ENCODE measurements at regions not wholly inside any gene's neighbourhood (a gene's known extent, or its start where the extent isn't known, plus 50 kb on each side); places are given as distances from the start of the nearest gene placed in this dataset.

DNA sequence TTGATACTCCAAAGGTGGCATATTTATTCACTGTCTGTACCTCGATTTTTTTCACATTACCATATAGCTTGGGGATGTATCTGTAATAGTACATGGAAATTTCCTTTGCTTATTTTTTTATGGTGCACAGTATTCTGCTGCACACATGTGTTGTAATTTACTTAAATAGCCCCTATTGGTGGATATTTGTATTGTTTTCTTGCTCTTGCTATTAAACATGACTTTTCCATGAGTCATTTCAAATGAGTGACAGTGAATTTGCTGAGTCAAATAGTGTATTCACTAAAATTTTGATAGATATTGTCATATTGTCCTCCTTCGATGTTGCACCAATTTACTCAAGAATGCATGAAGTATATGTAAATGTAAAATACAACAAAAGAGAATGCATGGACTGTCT, 122.7 kb upstream of the STEAP4 start:
- Histone ChIP-seq H3K27ac (ENCODE audit: control insufficient read depth, insufficient read depth, low read length) (no peak overlapping the region), H3K36me3 (ENCODE audit: control insufficient read depth in 2 of 2, extremely low read depth in 1 of 2, insufficient read depth in 2 of 2, low read length in 2 of 2) (no peaks in the 10 kb centered on the region), H3K9me1 (ENCODE audit: control insufficient read depth, extremely low read depth, insufficient read depth, low read length) (no peaks in the 10 kb centered on the region), H2AFZ (ENCODE audit: control insufficient read depth, low read length) (no peak overlapping the region), H3K4me3 (ENCODE audit: control insufficient read depth in 2 of 3, extremely low read depth in 1 of 3, insufficient read depth in 2 of 3, low read depth in 1 of 3, low read length in 3 of 3) (no peak overlapping the region), H3K9me3 (ENCODE audit: control insufficient read depth, low read depth, low read length) (no peaks in the 10 kb centered on the region), H4K20me1 (ENCODE audit: control insufficient read depth, extremely low read depth, insufficient read depth, low read length) (no peaks in the 10 kb centered on the region), H3K27me3 (ENCODE audit: control insufficient read depth, extremely low read depth, insufficient read depth, low read length) (no peaks in the 10 kb centered on the region), H3K4me1 (ENCODE audit: control insufficient read depth, extremely low read depth, insufficient read depth, low read length) (no peaks in the 10 kb centered on the region), H3K79me2 (ENCODE audit: control insufficient read depth, insufficient read depth, low read length) (no peaks in the 10 kb centered on the region), H3K4me2 (ENCODE audit: control insufficient read depth, extremely low read depth, insufficient read depth, low read depth, low read length) (no peak overlapping the region), H3K9ac (ENCODE audit: control insufficient read depth, extremely low read depth, insufficient read depth, low read length) (no peak overlapping the region)
- TF ChIP-seq EZH2 (IDR thresholded peaks at IDR 0.05; ENCODE audit: low read length), result no peak
- TF ChIP-seq, protein P1, sequence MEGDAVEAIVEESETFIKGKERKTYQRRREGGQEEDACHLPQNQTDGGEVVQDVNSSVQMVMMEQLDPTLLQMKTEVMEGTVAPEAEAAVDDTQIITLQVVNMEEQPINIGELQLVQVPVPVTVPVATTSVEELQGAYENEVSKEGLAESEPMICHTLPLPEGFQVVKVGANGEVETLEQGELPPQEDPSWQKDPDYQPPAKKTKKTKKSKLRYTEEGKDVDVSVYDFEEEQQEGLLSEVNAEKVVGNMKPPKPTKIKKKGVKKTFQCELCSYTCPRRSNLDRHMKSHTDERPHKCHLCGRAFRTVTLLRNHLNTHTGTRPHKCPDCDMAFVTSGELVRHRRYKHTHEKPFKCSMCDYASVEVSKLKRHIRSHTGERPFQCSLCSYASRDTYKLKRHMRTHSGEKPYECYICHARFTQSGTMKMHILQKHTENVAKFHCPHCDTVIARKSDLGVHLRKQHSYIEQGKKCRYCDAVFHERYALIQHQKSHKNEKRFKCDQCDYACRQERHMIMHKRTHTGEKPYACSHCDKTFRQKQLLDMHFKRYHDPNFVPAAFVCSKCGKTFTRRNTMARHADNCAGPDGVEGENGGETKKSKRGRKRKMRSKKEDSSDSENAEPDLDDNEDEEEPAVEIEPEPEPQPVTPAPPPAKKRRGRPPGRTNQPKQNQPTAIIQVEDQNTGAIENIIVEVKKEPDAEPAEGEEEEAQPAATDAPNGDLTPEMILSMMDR (optimal IDR thresholded peaks at IDR 0.05 in 1 of 3, IDR thresholded peaks at IDR 0.05 in 1 of 3, conservative IDR thresholded peaks at IDR 0.05 in 1 of 3; ENCODE audit: extremely low read depth in 1 of 3, insufficient read depth in 2 of 3, low read length in 3 of 3), result no peak
- dilution Hi-C loops (cut with MboI; ENCODE audit: extremely low pct_ligation_motif_present, low sequenced_read_pairs), result no loop called here
- FAIRE-seq (no peak), DNase-seq (ENCODE audit: low read depth, low spot score) (no peak)

DNA sequence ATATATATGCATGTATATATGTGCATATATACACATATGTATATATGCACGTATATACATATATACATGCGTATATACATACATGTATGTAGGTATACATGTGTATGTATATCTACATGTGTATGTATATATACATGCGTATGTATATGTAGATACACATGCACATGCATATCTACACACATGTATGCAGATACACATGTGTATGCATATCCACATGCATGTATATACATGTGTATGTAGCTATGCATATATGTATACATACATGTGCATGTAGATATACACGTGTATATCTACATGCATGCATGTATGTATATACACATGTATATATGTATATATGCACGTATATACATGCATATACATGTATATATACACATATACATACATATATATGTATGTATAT, 95.8 kb upstream of the STEAP4 start:
- H3K9me1 ChIP-seq (ENCODE audit: control insufficient read depth, extremely low read depth, insufficient read depth, low read length), result no peaks in the 10 kb centered on the region
- no peaks in the 10 kb centered on the region for H3K9me3 ChIP-seq (ENCODE audit: control insufficient read depth, low read depth, low read length)
- H4K20me1 ChIP-seq (ENCODE audit: control insufficient read depth, extremely low read depth, insufficient read depth, low read length), result no peaks in the 10 kb centered on the region
- dilution Hi-C loops (cut with MboI; ENCODE audit: extremely low pct_ligation_motif_present, low sequenced_read_pairs), result no loop called here
- no peak overlapping the region for H2AFZ ChIP-seq (ENCODE audit: control insufficient read depth, low read length)
- no peak overlapping the region for H3K4me2 ChIP-seq (ENCODE audit: control insufficient read depth, extremely low read depth, insufficient read depth, low read depth, low read length)
- H3K27me3 ChIP-seq (ENCODE audit: control insufficient read depth, extremely low read depth, insufficient read depth, low read length), result no peaks in the 10 kb centered on the region
- H3K4me1 ChIP-seq (ENCODE audit: control insufficient read depth, extremely low read depth, insufficient read depth, low read length), result no peaks in the 10 kb centered on the region
- H3K4me3 ChIP-seq (ENCODE audit: control insufficient read depth in 2 of 3, extremely low read depth in 1 of 3, insufficient read depth in 2 of 3, low read depth in 1 of 3, low read length in 3 of 3), result no peak overlapping the region
- TF ChIP-seq, protein P1 (optimal IDR thresholded peaks at IDR 0.05 in 1 of 3, IDR thresholded peaks at IDR 0.05 in 1 of 3, conservative IDR thresholded peaks at IDR 0.05 in 1 of 3; ENCODE audit: extremely low read depth in 1 of 3, insufficient read depth in 2 of 3, low read length in 3 of 3), result no peak
- no peak for TF ChIP-seq EZH2 (IDR thresholded peaks at IDR 0.05; ENCODE audit: low read length)
- no peak overlapping the region for H3K9ac ChIP-seq (ENCODE audit: control insufficient read depth, extremely low read depth, insufficient read depth, low read length)
- H3K36me3 ChIP-seq (ENCODE audit: control insufficient read depth in 2 of 2, extremely low read depth in 1 of 2, insufficient read depth in 2 of 2, low read length in 2 of 2), result no peaks in the 10 kb centered on the region
- no peak overlapping the region for H3K27ac ChIP-seq (ENCODE audit: control insufficient read depth, insufficient read depth, low read length)
- no peaks in the 10 kb centered on the region for H3K79me2 ChIP-seq (ENCODE audit: control insufficient read depth, insufficient read depth, low read length)
- FAIRE-seq (no peak), DNase-seq (ENCODE audit: low read depth, low spot score) (no peak)
